NCI-H774 (cell line): ENCODE measurements at regions not wholly inside any gene's neighbourhood (a gene's known extent, or its start where the extent isn't known, plus 50 kb on each side); places are given as distances from the start of the nearest gene placed in this dataset.
"Not testable (repeated sequence)": the region's sequence is repeated elsewhere in the genome, so short reads cannot be mapped to it uniquely, and the experiment has no call there.

Experiments used
- DNase-seq: peaks from one replicate; lab custom pipeline; 2025; lab: John Stamatoyannopoulos, UW

- DNase-seq = no peak
Observed at GRCh38 chr5:103743421-103743820, 180.8 kb upstream of the NUDT12 start.

GRCh38 chr5:103741984-103742383 lies 179.4 kb upstream of the NUDT12 start:
- no peak for DNase-seq

- not testable (repeated sequence) for DNase-seq
Observed at GRCh38 chr5:103736343-103736742, 173.8 kb upstream of the NUDT12 start.

- no peak for DNase-seq
Observed at GRCh38 chr5:103724271-103724670, 161.7 kb upstream of the NUDT12 start.

- no peak for DNase-seq
Observed at GRCh38 chr5:103721183-103721582, 158.6 kb upstream of the NUDT12 start.

GRCh38 chr5:103718108-103718507 lies 155.5 kb upstream of the NUDT12 start:
- DNase-seq = no peak

GRCh38 chr5:103708601-103709000 lies 146.0 kb upstream of the NUDT12 start:
- no peak for DNase-seq

- DNase-seq = peak; percentile 19
Observed at GRCh38 chr5:103706939-103707682, 144.5 kb upstream of the NUDT12 start.

GRCh38 chr5:103703617-103704016 lies 141.0 kb upstream of the NUDT12 start:
- DNase-seq = no peak

- DNase-seq = no peak
Observed at GRCh38 chr5:103693517-103693916, 130.9 kb upstream of the NUDT12 start.

GRCh38 chr5:103690676-103691075 lies 128.1 kb upstream of the NUDT12 start:
- no peak for DNase-seq

- no peak for DNase-seq
Observed at GRCh38 chr5:103679873-103680272, 117.3 kb upstream of the NUDT12 start.

- not testable (repeated sequence) for DNase-seq
Observed at GRCh38 chr5:103676198-103676597, 113.6 kb upstream of the NUDT12 start.

GRCh38 chr5:103674739-103675138 lies 112.2 kb upstream of the NUDT12 start:
- no peak for DNase-seq

- DNase-seq = peak; percentile 98
Observed at GRCh38 chr5:103674251-103674650, 111.7 kb upstream of the NUDT12 start.

GRCh38 chr5:103669615-103670014 lies 107.0 kb upstream of the NUDT12 start:
- peak; percentile 92 for DNase-seq

GRCh38 chr5:103668281-103668680 lies 105.7 kb upstream of the NUDT12 start:
- no peak for DNase-seq

GRCh38 chr5:103667068-103667467 lies 104.5 kb upstream of the NUDT12 start:
- no peak for DNase-seq

- DNase-seq = no peak
Observed at GRCh38 chr5:103657301-103657700, 94.7 kb upstream of the NUDT12 start.

- no peak for DNase-seq
Observed at GRCh38 chr5:103648086-103648485, 85.5 kb upstream of the NUDT12 start.

- no peak for DNase-seq
Observed at GRCh38 chr5:103646698-103647614, 84.4 kb upstream of the NUDT12 start.

GRCh38 chr5:103645816-103646215 lies 83.2 kb upstream of the NUDT12 start:
- DNase-seq = no peak

GRCh38 chr5:103638979-103639378 lies 76.4 kb upstream of the NUDT12 start:
- no peak for DNase-seq
